ENCODE measurements at regions not wholly inside any gene's neighbourhood (a gene's known extent, or its start where the extent isn't known, plus 50 kb on each side); places are given as distances from the start of the nearest gene placed in this dataset.
"Not testable (repeated sequence)": the region's sequence is repeated elsewhere in the genome, so short reads cannot be mapped to it uniquely, and the experiment has no call there.

DNA sequence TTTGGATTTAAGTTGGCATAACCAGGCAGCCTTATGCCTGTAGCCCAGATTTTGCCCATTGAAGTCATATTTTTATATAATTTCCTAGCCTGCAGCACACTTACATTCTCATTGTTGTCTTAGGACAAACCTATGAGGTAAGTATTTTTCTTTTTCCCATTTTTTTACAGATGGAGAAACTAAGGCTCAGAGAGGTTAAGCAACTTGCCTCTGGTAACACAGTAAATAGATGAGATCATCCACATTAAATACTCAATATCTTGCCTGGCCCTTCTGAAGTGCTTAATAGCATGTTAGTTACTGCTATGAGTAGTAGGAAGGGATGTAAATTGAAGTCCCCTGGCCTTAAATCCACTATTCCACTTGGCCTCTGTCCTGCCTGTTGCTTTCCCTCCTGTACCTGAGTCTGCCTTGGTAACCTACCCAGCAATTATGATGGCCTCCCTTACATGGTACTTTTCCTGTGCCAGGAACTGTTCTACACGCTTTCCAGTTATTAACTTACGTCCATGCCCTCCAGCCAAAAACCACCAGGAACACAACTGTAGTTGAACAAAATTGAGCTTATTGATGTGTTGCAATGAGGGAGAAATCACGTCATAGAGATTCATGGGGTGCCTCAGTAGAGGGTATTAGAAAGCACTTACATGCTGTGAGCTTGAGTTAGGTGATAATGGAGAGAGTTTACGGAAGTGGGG, 111.6 kb upstream of the FGGY start:
- no peak for DNase-seq

GRCh38 chr1:59186656-59187055, 110.2 kb upstream of the FGGY start:
- DNase-seq, result no peak

- no peak for DNase-seq
Measured at GRCh38 chr1:59188413-59189213, 108.3 kb upstream of the FGGY start.

DNA sequence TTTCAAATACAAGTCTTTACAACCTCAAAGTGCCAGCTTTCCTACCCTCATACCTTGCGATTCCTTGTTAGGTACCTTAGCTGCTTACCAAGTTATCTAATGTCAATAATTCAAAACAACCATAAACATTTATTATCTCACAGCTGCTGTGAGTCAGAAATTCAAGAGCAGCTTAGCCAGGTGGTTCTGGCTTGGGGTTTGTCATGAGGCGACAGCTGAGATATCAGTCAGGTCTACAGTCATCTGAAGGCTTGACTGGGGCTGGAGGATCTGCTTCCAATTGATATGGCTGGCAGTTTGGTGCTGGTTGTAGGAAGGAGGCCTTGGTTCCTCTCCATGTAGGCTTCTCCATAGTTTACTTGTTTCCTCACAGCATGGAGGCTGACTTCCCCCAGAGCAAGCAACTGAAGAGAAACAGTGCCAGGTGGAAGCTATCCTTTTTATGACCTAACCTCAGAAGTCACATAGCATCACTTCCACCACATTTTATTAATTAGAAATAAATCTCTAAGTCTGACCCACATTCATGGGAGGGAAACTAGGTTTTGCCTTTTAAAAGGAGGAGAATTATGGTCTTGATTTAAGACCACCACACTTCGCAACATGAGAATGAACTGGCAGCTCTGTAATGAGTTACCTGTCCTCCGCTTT, 103.3 kb upstream of the FGGY start:
- no peak for DNase-seq

- no peak for DNase-seq
Measured at GRCh38 chr1:59194621-59195020, 102.3 kb upstream of the FGGY start.

DNA sequence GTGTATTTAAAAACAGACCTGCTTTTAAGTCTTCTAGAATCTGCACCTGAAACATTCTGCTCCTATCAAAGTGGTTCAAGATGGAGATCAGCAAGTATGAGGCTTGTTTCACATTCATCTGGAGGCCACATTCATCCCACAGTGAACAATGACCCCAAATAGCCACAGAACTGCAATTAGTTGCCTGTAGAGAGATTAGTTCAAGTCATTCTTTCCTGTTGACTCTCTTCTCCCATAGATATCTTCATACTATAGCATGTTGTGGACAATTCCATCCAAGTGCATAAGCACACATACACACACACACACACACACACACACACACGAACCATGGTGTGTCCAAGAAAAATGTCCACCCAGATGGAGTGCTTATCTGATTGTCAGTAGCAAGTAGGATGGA, 101.7 kb upstream of the FGGY start:
- no peak for DNase-seq

- DNase-seq, result no peak
Measured at GRCh38 chr1:59198564-59198963, 98.3 kb upstream of the FGGY start.

DNA sequence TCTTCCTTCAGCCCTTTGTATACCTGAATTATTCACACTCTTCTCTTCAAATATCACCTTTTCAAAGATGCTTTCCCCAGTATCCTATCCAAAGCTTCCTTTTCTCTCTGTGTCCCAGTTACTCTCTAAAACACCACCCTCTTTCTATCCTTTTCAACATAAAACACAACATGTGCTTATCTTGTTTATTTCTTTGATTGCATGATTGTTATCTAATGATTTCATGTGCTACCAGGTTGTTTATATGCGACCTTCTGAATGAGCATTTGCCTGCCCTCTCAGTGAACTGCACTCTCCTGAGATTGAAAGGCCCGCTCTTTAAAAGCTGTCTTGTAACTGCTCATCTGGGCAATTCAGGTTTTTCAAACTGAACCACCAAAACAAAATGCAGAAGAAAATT, 97.7 kb upstream of the FGGY start:
- no peak for DNase-seq

DNA sequence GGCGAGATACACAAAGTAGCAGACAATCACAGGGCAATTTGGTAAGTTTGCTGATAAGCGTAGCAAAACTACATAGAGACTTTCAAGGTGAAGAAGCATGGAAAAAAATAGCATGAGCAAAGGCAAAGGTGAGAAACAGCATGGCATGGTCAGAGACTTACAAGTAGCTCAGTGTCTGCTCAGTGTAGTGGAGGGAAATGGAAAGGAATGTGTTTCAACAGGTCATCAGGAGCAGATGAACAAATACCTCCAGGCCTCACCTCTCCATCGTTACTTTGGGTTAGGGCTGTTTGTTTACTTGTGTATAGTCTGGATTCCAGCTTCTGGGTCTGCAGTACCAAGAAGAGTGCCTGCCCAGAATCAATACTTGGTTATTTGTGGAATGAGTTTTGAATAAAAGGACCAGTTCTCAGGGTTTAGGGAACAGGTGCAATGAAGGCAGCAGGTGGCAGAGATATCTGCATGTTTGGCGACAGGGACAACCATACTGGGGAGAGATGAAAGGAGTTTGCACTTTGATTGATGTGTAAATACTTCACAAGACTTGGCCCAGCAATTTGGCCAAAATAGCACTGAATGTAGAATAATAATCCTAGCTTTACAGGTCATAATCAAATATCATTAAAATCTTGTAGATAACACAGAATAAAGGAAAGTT, 97.0 kb upstream of the FGGY start:
- DNase-seq, result no peak

DNA sequence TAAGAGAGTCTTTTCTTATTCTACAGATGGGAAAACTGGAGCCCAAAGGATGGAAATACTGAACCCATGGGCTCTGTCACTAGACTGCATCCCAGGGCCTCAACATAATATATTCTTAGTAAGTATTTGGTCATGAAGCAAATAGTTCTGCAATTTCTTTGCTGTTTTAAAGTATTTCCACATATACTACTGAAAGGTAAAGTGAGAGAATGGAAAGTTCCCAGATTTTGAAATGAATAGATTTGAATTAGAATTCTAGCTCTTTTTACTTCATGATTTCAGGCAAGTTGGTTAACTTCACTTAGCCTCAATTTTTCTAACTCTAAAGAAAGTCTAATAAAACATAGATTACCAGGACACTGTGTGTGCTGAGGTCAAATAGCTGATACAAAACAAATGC, 95.6 kb upstream of the FGGY start:
- DNase-seq, result no peak

GRCh38 chr1:59202455-59202854, 94.4 kb upstream of the FGGY start:
- no peak for DNase-seq

DNA sequence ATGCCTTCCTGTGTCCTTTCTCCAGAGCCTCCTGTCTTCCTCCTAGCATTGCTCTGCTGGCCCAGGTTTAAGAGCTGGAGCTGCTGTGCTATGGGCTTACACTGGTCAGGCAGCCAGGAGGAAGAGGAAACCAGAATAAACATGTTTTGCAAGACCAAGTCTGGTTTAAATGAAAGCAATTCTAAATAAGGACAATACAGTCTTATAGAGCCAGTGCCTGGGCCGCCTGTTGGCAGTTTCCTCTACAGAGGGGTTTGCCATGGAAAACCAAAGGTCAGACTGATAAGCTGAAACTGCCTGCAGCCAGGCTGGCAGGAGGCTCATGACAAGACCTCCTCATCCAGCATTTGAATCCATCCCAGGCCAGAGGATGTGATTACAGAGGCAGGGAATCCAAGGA, 92.9 kb upstream of the FGGY start:
- peak; percentile 71 for DNase-seq

- DNase-seq, result not testable (repeated sequence)
Measured at GRCh38 chr1:59206616-59207015, 90.3 kb upstream of the FGGY start.

GRCh38 chr1:59210430-59210829, 86.5 kb upstream of the FGGY start:
- DNase-seq, result not testable (repeated sequence)

DNA sequence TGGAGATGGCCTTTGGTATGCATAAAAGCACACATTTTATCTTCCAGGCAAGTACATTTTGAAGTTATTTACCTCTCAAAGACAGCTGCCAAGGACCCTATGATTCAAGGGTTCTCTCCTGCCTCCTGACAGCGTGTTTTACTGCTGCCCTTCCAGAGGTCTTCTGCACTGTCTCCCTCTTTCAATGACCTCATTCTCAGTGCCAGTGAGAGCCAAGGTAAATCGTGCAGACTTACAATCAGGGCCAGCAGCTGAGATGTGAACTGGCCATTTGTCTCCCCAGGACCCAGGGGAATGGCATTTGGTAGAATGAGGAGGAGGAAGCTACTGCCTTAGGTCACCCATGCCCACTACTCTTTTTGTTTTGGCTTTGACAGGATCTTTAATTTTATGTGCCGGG, 84.2 kb upstream of the FGGY start:
- no peak for DNase-seq

- DNase-seq, result no peak
Measured at GRCh38 chr1:59214248-59215208, 82.4 kb upstream of the FGGY start.

- no peak for DNase-seq
Measured at GRCh38 chr1:59215766-59216291, 81.1 kb upstream of the FGGY start.

DNA sequence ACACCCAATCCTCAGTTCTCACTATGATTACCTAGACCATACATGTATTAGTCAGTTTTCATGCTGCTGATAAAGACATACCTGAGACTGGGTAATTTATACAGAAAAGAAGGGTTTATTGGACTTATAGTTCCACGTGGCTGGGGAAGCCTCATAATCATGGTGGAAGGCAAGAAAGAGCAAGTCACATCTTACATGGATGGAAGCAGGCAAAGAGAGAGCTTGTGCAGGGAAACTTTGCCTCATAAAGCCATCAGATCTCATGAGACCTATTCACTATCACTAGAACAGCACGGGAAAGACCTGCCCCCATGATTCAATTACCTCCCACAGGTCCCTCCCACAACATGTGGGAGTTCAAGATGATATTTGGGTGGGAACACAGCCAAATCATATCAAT, 79.5 kb upstream of the FGGY start:
- DNase-seq, result not testable (repeated sequence)

GRCh38 chr1:59218521-59219236, 78.2 kb upstream of the FGGY start:
- DNase-seq, result no peak

GRCh38 chr1:59219916-59220315, 77.0 kb upstream of the FGGY start:
- no peak for DNase-seq

- DNase-seq, result no peak
Measured at GRCh38 chr1:59220356-59220755, 76.5 kb upstream of the FGGY start.

All from dermis blood vessel endothelial cell (primary cell).